DND-41 (cell line): ENCODE measurements at regions not wholly inside any gene's neighbourhood (a gene's known extent, or its start where the extent isn't known, plus 50 kb on each side); places are given as distances from the start of the nearest gene placed in this dataset.
A peak's percentile ranks its signal among the peaks of the same experiment; 100 is the strongest.

Experiments
- ATAC-seq: fragments of 200-7000 bp; cut with Tn5 transposase; 3 replicates; pipeline ENCODE4 v1.9.1; 2021; ENCODE audit warnings: low read depth; ENCODE audit not compliant: insufficient read depth
- DNase-seq: peaks from one replicate; pipeline ENCODE4 v3.0.0-alpha.2; 2020
- H2AFZ ChIP-seq: 2 replicates; pipeline ENCODE4 v1.6.0; 2012; ENCODE audit warnings: low read depth, low read length
- H3K27ac ChIP-seq: 2 replicates; pipeline ENCODE4 v1.5.1; 2012; ENCODE audit warnings: low read length, inconsistent platforms
- H3K27me3 ChIP-seq: fragments of 200-600 bp; sonication (generic); 2 replicates; pipeline ENCODE4 v1.6.0; 2012; ENCODE audit warnings: low read length, mild to moderate bottlenecking, inconsistent platforms; ENCODE audit not compliant: insufficient read depth, poor library complexity
- H3K36me3 ChIP-seq: 2 replicates; pipeline ENCODE4 v1.5.1; 2012; ENCODE audit warnings: low read length, inconsistent platforms; ENCODE audit not compliant: insufficient read depth
- H3K4me1 ChIP-seq: 2 replicates; pipeline ENCODE4 v1.5.1; 2012; ENCODE audit warnings: mild to moderate bottlenecking, low read length; ENCODE audit not compliant: insufficient read depth
- H3K4me2 ChIP-seq: 2 replicates; pipeline ENCODE4 v1.6.0; 2012; ENCODE audit warnings: mild to moderate bottlenecking, moderate library complexity, low read length, inconsistent platforms; ENCODE audit not compliant: insufficient read depth
- H3K4me3 ChIP-seq, 2 experiments: fragments of 200-600 bp in 1 of 2; shearing (Covaris generic) in 1 of 2; 2 replicates each; pipeline ENCODE4 v1.5.1; 2012 to 2016; ENCODE audit warnings: inconsistent platforms in 2 of 2, low read length in 2 of 2, mild to moderate bottlenecking in 2 of 2, low read depth in 1 of 2, moderate library complexity in 1 of 2
- H3K79me2 ChIP-seq: 2 replicates; pipeline ENCODE4 v1.6.0; 2012; ENCODE audit warnings: low read length, inconsistent platforms; ENCODE audit not compliant: insufficient read depth
- H3K9ac ChIP-seq: 2 replicates; pipeline ENCODE4 v1.6.0; 2012; ENCODE audit warnings: low read depth, mild to moderate bottlenecking, inconsistent platforms, low read length, moderate library complexity
- H3K9me3 ChIP-seq: 2 replicates; pipeline ENCODE4 v1.5.1; 2012; ENCODE audit warnings: low read length, moderate library complexity, mild to moderate bottlenecking, inconsistent platforms; ENCODE audit not compliant: insufficient read depth, severe bottlenecking
- H4K20me1 ChIP-seq: 2 replicates; pipeline ENCODE4 v1.6.0; 2012; ENCODE audit warnings: low read length; ENCODE audit not compliant: insufficient read depth
- EZH2 ChIP-seq: IDR thresholded peaks from 3 replicates; pipeline ENCODE4 v1.6.1; 2012; ENCODE audit warnings: borderline replicate concordance, low read depth, mild to moderate bottlenecking, moderate library complexity, low read length, inconsistent platforms; ENCODE audit not compliant: severe bottlenecking
- TF ChIP-seq, protein P1 (sequence below): IDR thresholded peaks from 2 replicates; pipeline ENCODE4 v1.5.1; 2012; ENCODE audit warnings: borderline replicate concordance, low read length, moderate library complexity, mild to moderate bottlenecking; ENCODE audit not compliant: poor library complexity, severe bottlenecking; ENCODE audit errors: extremely low read depth

DNA sequence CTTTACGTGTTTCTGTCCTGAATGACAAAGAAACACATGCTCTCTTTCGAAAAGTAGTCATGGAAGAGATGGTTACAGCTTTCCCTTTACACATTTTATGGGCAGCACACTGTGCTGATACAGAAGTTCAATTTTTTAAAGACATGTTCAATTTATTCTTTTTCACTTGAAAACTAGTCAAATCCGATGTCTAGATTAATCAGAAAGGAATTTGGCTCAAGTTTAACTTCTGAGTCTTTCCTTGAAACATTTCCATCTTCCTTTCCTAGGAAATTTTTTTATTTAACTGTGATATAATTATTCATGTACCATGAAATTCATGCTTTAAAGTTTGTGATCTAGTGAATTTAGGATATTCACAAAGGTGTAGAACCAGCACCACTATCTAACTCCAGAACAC lies 360.1 kb downstream of the TNS3 start:
- DNase-seq (no peak), ATAC-seq (no peak)
- no peak overlapping the region for H3K27ac ChIP-seq
- H3K9me3 ChIP-seq, result no peaks in the 10 kb centered on the region
- no peaks in the 10 kb centered on the region for H3K4me1 ChIP-seq
- TF ChIP-seq EZH2, result no peak
- TF ChIP-seq, protein P1, sequence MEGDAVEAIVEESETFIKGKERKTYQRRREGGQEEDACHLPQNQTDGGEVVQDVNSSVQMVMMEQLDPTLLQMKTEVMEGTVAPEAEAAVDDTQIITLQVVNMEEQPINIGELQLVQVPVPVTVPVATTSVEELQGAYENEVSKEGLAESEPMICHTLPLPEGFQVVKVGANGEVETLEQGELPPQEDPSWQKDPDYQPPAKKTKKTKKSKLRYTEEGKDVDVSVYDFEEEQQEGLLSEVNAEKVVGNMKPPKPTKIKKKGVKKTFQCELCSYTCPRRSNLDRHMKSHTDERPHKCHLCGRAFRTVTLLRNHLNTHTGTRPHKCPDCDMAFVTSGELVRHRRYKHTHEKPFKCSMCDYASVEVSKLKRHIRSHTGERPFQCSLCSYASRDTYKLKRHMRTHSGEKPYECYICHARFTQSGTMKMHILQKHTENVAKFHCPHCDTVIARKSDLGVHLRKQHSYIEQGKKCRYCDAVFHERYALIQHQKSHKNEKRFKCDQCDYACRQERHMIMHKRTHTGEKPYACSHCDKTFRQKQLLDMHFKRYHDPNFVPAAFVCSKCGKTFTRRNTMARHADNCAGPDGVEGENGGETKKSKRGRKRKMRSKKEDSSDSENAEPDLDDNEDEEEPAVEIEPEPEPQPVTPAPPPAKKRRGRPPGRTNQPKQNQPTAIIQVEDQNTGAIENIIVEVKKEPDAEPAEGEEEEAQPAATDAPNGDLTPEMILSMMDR, result no peak
- H3K36me3 ChIP-seq, result no peaks in the 10 kb centered on the region
- no peak overlapping the region for H3K4me2 ChIP-seq
- no peaks in the 10 kb centered on the region for H3K79me2 ChIP-seq
- no peak overlapping the region for H3K9ac ChIP-seq
- H4K20me1 ChIP-seq, result no peaks in the 10 kb centered on the region
- H2AFZ ChIP-seq, result no peak overlapping the region
- no peaks in the 10 kb centered on the region for H3K27me3 ChIP-seq
- H3K4me3 ChIP-seq, result no peak overlapping the region

DNA sequence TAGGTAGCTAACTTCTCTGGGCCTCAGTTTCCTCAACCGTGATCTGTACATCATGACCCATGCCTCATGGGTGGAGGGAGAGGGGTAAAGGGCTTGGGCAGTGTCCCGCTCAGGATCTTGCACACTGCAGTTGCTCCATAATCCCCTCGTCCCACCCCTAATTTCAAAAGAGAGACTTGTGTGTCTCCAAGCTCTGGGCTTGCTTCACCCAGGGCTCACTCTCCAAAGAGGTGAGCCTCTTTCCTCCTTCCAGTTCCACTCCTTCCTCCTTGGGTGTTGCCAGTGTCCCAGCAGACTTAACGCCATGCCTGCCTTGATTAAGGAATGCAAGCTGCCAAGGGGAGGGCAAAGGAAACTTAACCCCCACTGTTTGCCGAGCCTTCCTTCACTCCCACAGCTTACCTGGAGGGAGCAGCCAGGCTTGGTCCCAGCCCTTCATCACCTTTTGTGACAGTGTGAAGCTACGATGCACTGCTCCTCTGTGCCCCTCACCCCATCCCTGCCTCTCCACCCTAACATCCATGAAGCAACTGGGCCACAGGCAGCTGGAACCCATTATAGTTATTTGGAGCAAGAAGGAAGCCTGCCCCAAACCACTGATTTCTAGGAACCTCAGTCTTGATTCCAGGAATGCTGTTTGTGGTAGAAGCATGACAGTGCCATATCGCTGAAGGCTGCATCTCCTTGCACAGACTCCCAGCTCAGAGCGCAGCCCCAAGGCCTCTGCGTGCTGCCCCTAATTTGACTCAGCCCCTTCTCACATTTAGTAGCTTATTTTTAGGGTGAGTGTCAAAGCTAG lies 363.3 kb downstream of the TNS3 start:
- DNase-seq (peak; percentile 22), ATAC-seq (peak; percentile 62)
- TF ChIP-seq EZH2, result no peak
- TF ChIP-seq, protein P1, result no peak
- Histone ChIP-seq H3K36me3 (no peaks in the 10 kb centered on the region), H3K4me1 (no peaks in the 10 kb centered on the region), H3K27me3 (no peaks in the 10 kb centered on the region), H3K79me2 (no peaks in the 10 kb centered on the region), H3K9me3 (no peaks in the 10 kb centered on the region), H3K4me2 (no peak overlapping the region), H3K4me3 (no peak overlapping the region), H3K9ac (no peak overlapping the region), H3K27ac (no peak overlapping the region), H4K20me1 (no peaks in the 10 kb centered on the region), H2AFZ (no peak overlapping the region)

DNA sequence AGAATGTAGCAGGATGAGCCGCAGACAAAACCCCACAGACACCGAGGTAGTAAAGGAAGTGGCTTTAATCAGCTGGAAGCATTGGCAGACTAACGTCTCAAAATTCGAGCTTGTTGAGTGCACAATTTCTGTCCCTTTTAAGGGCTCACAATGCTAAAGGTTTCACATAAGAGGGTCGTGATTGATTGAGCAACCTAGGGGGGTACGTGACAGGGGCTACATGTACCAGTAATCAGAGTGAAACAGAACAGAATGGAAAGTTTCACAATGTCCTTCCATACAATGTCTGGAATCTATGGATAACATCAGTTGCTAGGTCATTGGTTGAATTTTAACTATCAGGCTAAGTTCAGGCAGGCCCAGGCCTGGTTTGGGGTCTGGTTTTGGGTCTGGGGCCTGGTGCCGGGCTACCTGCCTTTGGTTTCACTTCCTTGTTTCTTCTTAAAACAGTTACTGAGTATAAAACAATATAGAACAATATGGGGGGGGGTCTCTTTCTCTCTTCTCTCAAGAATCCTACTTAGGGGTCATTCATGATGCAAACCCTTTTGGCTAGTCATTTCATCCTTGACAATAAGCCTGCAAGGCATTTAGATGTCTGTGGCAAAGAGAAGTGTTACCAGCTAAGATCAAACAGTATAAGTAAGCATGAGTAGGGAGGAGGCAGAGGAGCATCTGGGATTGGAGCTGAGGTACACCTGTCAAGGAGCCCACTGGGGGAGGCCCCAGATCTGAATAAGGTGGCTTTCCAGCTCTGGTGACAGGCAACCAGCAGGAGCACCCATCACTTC lies 364.1 kb downstream of the TNS3 start:
- TF ChIP-seq EZH2, result no peak
- TF ChIP-seq, protein P1, result no peak
- H3K4me1 ChIP-seq, result no peaks in the 10 kb centered on the region
- H3K4me3 ChIP-seq, result no peak overlapping the region
- no peak for DNase-seq
- H2AFZ ChIP-seq, result no peak overlapping the region
- H4K20me1 ChIP-seq, result no peaks in the 10 kb centered on the region
- H3K79me2 ChIP-seq, result no peaks in the 10 kb centered on the region
- ATAC-seq, result no peak
- no peak overlapping the region for H3K9ac ChIP-seq
- no peaks in the 10 kb centered on the region for H3K9me3 ChIP-seq
- H3K27me3 ChIP-seq, result no peaks in the 10 kb centered on the region
- H3K27ac ChIP-seq, result no peak overlapping the region
- H3K4me2 ChIP-seq, result no peak overlapping the region
- no peaks in the 10 kb centered on the region for H3K36me3 ChIP-seq
